ENCODE measurements at regions not wholly inside any gene's neighbourhood (a gene's known extent, or its start where the extent isn't known, plus 50 kb on each side); places are given as distances from the start of the nearest gene placed in this dataset.
A peak's percentile ranks its signal among the peaks of the same experiment; 100 is the strongest.
"Not testable (repeated sequence)": the region's sequence is repeated elsewhere in the genome, so short reads cannot be mapped to it uniquely, and the experiment has no call there.

DNA sequence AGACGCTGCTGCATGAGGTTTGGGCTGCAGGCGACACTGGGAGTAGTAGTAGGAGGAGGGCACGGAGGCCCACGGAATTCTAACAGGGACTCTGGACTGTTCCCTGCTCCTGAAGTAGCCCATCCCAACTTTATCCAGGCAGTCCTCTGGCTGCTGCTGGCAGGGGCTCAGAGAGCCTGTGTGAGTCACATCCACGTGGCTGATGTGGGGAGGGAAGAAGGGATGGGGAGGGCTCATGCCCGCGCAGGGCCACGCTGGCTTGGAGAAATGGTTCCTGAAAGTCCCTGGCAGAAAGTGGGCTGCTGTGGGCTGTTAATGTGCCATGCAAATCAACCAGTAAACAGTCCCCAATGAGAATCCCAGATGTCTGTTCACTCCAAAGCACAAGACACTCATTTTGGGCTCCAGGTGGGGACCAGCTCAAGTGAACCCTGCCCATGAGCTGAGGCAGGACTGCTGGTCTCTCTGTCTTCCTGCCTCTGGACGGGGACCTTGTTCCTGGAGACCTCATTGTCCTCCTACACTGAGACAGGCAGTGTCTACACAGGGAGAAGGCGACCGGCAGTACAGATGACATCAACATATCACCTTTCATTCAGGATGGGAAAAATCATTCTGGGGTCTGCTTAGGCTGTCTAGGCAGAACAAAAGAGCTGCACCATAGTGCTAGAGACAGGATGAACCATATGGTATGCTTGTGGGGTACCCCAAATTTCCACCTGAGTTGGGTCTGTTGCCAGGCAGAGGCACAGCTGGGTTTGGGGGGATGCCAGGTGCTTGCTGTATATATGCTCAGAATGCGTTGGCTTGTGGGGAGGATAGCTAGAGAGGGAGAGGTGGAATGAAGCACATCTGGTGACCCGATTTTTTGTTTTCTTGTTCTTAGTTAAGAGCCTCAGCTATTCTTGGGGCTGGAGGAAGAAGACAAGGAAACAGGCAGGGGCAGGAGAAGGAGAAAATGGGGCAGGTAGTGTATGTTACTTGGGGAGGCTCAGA, 57.9 kb upstream of the FMOD start:
- Histone ChIP-seq H4K20me1 (ENCODE audit: insufficient read depth, low read length) (no peaks in the 10 kb centered on the region), H3K9me3 (ENCODE audit: insufficient read depth, low read length) (no peaks in the 10 kb centered on the region), H3K4me3 (ENCODE audit: low read length) (no peak overlapping the region), H3K4me1 (ENCODE audit: low read length) (peaks cover 11% of the 10 kb centered on the region), H3K79me2 (ENCODE audit: low read length) (no peaks in the 10 kb centered on the region), H3K4me2 (ENCODE audit: low read length) (no peak overlapping the region), H3K27me3 (ENCODE audit: low read depth, low read length) (no peaks in the 10 kb centered on the region), H2AFZ (ENCODE audit: low read depth, low read length) (no peak overlapping the region), H3K27ac (ENCODE audit: low read length) (no peak overlapping the region), H3K36me3 (replicated peaks; ENCODE audit: low read depth, low read length) (no peaks in the 10 kb centered on the region), H3K9ac (ENCODE audit: low read length) (no peak overlapping the region)
- TF ChIP-seq, protein P1, sequence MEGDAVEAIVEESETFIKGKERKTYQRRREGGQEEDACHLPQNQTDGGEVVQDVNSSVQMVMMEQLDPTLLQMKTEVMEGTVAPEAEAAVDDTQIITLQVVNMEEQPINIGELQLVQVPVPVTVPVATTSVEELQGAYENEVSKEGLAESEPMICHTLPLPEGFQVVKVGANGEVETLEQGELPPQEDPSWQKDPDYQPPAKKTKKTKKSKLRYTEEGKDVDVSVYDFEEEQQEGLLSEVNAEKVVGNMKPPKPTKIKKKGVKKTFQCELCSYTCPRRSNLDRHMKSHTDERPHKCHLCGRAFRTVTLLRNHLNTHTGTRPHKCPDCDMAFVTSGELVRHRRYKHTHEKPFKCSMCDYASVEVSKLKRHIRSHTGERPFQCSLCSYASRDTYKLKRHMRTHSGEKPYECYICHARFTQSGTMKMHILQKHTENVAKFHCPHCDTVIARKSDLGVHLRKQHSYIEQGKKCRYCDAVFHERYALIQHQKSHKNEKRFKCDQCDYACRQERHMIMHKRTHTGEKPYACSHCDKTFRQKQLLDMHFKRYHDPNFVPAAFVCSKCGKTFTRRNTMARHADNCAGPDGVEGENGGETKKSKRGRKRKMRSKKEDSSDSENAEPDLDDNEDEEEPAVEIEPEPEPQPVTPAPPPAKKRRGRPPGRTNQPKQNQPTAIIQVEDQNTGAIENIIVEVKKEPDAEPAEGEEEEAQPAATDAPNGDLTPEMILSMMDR (IDR thresholded peaks at IDR 0.05; ENCODE audit: low read depth, low read length): no peak
- TF ChIP-seq EZH2phosphoT487 (IDR thresholded peaks at IDR 0.05; ENCODE audit: low read depth): no peak

DNA sequence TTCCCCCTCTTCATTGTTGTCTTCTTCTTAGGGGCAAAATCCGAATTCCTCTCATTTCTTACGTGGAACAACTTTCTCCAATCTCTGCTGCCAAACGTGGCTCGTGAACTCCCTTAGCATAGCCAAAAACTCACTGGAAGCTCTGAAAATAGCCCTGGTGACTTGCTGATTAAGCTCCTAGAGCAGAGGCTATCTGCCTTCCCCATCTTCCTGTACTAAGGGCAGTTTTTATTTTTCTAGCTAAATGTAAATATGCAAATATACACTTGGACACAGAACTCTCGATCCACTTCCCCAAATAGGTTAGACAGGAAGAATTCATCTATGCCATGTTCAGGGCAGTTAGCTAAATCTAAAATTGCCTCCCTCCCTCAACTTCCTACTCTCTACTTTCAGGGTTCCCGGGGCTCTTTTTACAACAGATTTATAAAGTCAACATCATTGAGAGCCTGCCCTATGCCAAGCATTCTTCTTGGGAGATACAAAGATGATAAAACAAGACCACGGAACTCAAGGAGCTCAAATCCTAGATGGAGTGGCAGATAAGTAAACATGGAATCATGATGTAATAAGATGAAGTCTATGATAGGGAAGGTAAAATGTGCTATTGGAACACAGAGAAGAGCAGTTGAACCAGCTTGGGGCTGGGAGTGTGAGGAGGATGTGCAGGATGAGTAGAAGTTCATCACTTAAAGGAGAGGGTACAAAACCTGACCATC, 59.4 kb upstream of the FMOD start:
- Histone ChIP-seq H3K4me1 (ENCODE audit: low read length) (peaks cover 11% of the 10 kb centered on the region), H3K9me3 (ENCODE audit: insufficient read depth, low read length) (no peaks in the 10 kb centered on the region), H3K79me2 (ENCODE audit: low read length) (no peaks in the 10 kb centered on the region), H3K4me2 (ENCODE audit: low read length) (peak overlapping the region; percentile 28), H2AFZ (ENCODE audit: low read depth, low read length) (no peak overlapping the region), H3K27ac (ENCODE audit: low read length) (no peak overlapping the region), H3K36me3 (replicated peaks; ENCODE audit: low read depth, low read length) (no peaks in the 10 kb centered on the region), H3K9ac (ENCODE audit: low read length) (no peak overlapping the region), H3K27me3 (ENCODE audit: low read depth, low read length) (no peaks in the 10 kb centered on the region), H4K20me1 (ENCODE audit: insufficient read depth, low read length) (no peaks in the 10 kb centered on the region), H3K4me3 (ENCODE audit: low read length) (no peak overlapping the region)
- TF ChIP-seq EZH2phosphoT487 (IDR thresholded peaks at IDR 0.05; ENCODE audit: low read depth): no peak
- TF ChIP-seq, protein P1 (IDR thresholded peaks at IDR 0.05; ENCODE audit: low read depth, low read length): no peak

DNA sequence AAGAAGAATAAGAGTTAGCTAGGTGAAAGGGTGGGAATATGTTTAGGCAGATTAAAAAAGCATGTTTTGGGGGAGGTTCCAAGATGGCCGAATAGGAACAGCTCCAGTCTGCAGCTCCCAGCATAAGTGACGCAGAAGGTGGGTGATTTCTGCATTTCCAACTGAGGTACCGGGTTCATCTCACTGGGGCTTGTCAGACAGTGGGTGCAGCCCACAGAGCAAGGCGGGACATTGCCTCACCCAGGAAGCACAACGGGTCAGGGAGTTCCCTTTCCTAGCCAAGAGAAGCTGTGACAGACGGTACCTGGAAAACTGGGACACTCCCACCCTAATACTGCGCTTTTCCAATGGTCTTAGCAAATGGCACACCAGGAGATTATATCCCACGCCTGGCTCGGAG, 60.5 kb upstream of the FMOD start:
- not testable (repeated sequence) for H3K27ac ChIP-seq (ENCODE audit: low read length); H3K36me3 ChIP-seq (replicated peaks; ENCODE audit: low read depth, low read length); H3K27me3 ChIP-seq (ENCODE audit: low read depth, low read length); H3K9ac ChIP-seq (ENCODE audit: low read length); H2AFZ ChIP-seq (ENCODE audit: low read depth, low read length); H3K4me2 ChIP-seq (ENCODE audit: low read length); H4K20me1 ChIP-seq (ENCODE audit: insufficient read depth, low read length); H3K9me3 ChIP-seq (ENCODE audit: insufficient read depth, low read length); H3K79me2 ChIP-seq (ENCODE audit: low read length); H3K4me3 ChIP-seq (ENCODE audit: low read length)
- peaks cover 11% of the 10 kb centered on the region for H3K4me1 ChIP-seq (ENCODE audit: low read length)

DNA sequence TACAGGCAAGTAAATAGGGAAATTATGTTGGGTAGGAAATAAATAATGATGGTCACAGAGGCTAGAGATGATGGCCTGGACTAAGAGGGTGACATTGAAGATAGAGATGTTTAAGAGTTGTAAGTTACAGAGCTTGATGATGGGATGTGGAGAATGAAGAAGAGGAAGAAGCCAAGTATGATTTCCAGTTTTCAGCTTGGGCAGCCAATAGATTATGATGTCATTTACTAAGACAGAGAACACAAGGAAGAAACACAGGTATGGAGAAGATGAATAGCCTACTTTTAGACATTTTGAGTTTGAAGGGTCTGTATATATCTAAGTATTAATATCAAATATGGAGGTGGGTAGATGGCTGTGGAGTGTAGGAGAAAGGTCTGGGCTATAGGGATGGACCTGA, 56.0 kb upstream of the PRELP start:
- no peaks in the 10 kb centered on the region for H3K79me2 ChIP-seq (ENCODE audit: low read length)
- H3K4me3 ChIP-seq (ENCODE audit: low read length): no peak overlapping the region
- H3K4me2 ChIP-seq (ENCODE audit: low read length): no peak overlapping the region
- H3K9me3 ChIP-seq (ENCODE audit: insufficient read depth, low read length): no peaks in the 10 kb centered on the region
- no peaks in the 10 kb centered on the region for H3K36me3 ChIP-seq (replicated peaks; ENCODE audit: low read depth, low read length)
- H4K20me1 ChIP-seq (ENCODE audit: insufficient read depth, low read length): no peaks in the 10 kb centered on the region
- no peak overlapping the region for H3K27ac ChIP-seq (ENCODE audit: low read length)
- no peaks in the 10 kb centered on the region for H3K27me3 ChIP-seq (ENCODE audit: low read depth, low read length)
- no peak overlapping the region for H3K9ac ChIP-seq (ENCODE audit: low read length)
- H2AFZ ChIP-seq (ENCODE audit: low read depth, low read length): no peak overlapping the region
- H3K4me1 ChIP-seq (ENCODE audit: low read length): no peaks in the 10 kb centered on the region
- no peak for TF ChIP-seq EZH2phosphoT487 (IDR thresholded peaks at IDR 0.05; ENCODE audit: low read depth)
- TF ChIP-seq, protein P1 (IDR thresholded peaks at IDR 0.05; ENCODE audit: low read depth, low read length): no peak

Data from OCI-LY3 (cell line).